ENCODE measurements at regions not wholly inside any gene's neighbourhood (a gene's known extent, or its start where the extent isn't known, plus 50 kb on each side); places are given as distances from the start of the nearest gene placed in this dataset.

DNA sequence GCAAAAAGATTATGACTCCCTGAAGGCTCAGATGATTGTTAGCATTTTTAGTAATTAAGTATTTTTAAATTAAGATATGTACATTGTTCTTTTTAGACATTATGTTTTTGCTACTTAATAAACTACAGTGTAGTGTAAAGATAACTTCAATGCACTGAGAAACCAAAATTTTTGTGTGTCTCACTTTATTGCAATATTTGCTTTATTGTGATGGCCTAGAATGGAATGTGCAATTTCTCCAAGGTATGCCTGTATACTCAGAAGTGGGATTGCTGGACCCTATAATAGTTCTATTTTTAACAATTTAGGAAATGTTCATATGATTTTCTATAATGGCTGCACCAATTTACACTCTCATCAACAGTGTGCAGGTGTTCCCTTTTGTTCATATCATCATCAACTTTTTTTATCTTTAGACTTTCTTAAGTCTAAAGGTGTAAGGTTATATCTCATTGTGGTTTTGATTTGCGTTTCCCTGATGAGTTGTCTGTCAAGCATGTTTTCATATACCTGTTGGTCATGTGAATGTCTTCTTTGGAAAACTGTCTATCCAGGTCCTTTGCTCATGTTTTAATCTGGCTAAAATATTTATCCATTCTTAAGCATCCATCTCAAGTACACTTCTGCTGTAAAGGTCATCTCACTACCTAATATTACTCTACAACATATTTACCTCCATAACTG is 1323.5 kb upstream of the LRRTM3 start:
- 88 to 91% methylated on average over 1 of the region's 1 CpG for WGBS, 2 donors
- Histone ChIP-seq H3K27ac (ENCODE audit: low read depth in 2 of 2, low read length in 1 of 2) (no peak overlapping the region), H3K36me3 (ENCODE audit: control insufficient read depth in 2 of 2, insufficient read depth in 2 of 2, low read length in 1 of 2) (no peaks in the 10 kb centered on the region), H3K4me3 (ENCODE audit: low read depth in 1 of 2, low read length in 2 of 2) (no peak overlapping the region), H3K27me3 (ENCODE audit: control insufficient read depth in 1 of 2, insufficient read depth in 2 of 2, low read length in 2 of 2) (no peaks in the 10 kb centered on the region), H3K9me3 (ENCODE audit: control insufficient read depth in 2 of 2, insufficient read depth in 1 of 2, low read depth in 1 of 2, low read length in 1 of 2) (no peaks in the 10 kb centered on the region), H3K4me1 (ENCODE audit: control insufficient read depth in 2 of 2, insufficient read depth in 2 of 2, low read length in 1 of 2) (no peaks in the 10 kb centered on the region)

DNA sequence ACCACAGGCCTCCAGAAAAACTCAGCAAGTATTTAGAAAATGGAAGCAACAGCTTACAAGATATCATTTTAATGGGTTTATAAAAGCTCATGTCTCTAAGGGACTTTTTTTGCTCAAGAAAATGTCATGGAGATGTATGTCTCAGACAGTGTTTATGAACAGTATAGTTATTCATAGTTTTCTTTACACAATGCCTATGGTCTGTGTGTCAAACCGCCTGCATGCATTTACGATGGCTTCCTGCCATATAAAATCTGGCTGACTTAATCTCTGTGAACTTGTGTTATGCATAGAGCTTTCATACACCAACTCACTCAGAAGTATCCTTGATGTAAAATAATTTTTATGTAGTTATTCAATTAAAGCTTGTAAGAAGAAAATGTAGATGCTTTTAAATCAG is 1314.2 kb upstream of the LRRTM3 start:
- Histone ChIP-seq H3K27ac (ENCODE audit: low read depth in 2 of 2, low read length in 1 of 2) (no peak overlapping the region), H3K27me3 (ENCODE audit: control insufficient read depth in 1 of 2, insufficient read depth in 2 of 2, low read length in 2 of 2) (no peaks in the 10 kb centered on the region), H3K4me3 (ENCODE audit: low read depth in 1 of 2, low read length in 2 of 2) (no peak overlapping the region), H3K4me1 (ENCODE audit: control insufficient read depth in 2 of 2, insufficient read depth in 2 of 2, low read length in 1 of 2) (no peaks in the 10 kb centered on the region), H3K9me3 (ENCODE audit: control insufficient read depth in 2 of 2, insufficient read depth in 1 of 2, low read depth in 1 of 2, low read length in 1 of 2) (no peaks in the 10 kb centered on the region), H3K36me3 (ENCODE audit: control insufficient read depth in 2 of 2, insufficient read depth in 2 of 2, low read length in 1 of 2) (no peaks in the 10 kb centered on the region)
- 51 to 69% methylated on average over 2 of the region's 2 CpGs for WGBS, 2 donors

- Histone ChIP-seq H3K36me3 (ENCODE audit: control insufficient read depth in 2 of 2, insufficient read depth in 2 of 2, low read length in 1 of 2) (no peaks in the 10 kb centered on the region), H3K27me3 (ENCODE audit: control insufficient read depth in 1 of 2, insufficient read depth in 2 of 2, low read length in 2 of 2) (no peaks in the 10 kb centered on the region), H3K4me3 (ENCODE audit: low read depth in 1 of 2, low read length in 2 of 2) (no peak overlapping the region), H3K9me3 (ENCODE audit: control insufficient read depth in 2 of 2, insufficient read depth in 1 of 2, low read depth in 1 of 2, low read length in 1 of 2) (no peaks in the 10 kb centered on the region), H3K27ac (ENCODE audit: low read depth in 2 of 2, low read length in 1 of 2) (no peak overlapping the region), H3K4me1 (ENCODE audit: control insufficient read depth in 2 of 2, insufficient read depth in 2 of 2, low read length in 1 of 2) (no peaks in the 10 kb centered on the region)
- 94% methylated on average over 2 of the region's 2 CpGs for WGBS, 2 donors
Measured at GRCh38 chr10:65614956-65615565, 1310.8 kb upstream of the LRRTM3 start.

GRCh38 chr10:65618126-65618525 is 1307.7 kb upstream of the LRRTM3 start:
- Histone ChIP-seq H3K36me3 (ENCODE audit: control insufficient read depth in 2 of 2, insufficient read depth in 2 of 2, low read length in 1 of 2) (no peaks in the 10 kb centered on the region), H3K4me3 (ENCODE audit: low read depth in 1 of 2, low read length in 2 of 2) (no peak overlapping the region), H3K27me3 (ENCODE audit: control insufficient read depth in 1 of 2, insufficient read depth in 2 of 2, low read length in 2 of 2) (no peaks in the 10 kb centered on the region), H3K4me1 (ENCODE audit: control insufficient read depth in 2 of 2, insufficient read depth in 2 of 2, low read length in 1 of 2) (no peaks in the 10 kb centered on the region), H3K9me3 (ENCODE audit: control insufficient read depth in 2 of 2, insufficient read depth in 1 of 2, low read depth in 1 of 2, low read length in 1 of 2) (no peaks in the 10 kb centered on the region), H3K27ac (ENCODE audit: low read depth in 2 of 2, low read length in 1 of 2) (no peak overlapping the region)
- WGBS, 2 donors: 26 to 39% methylated on average over 1 of the region's 1 CpG

- Histone ChIP-seq H3K27ac (ENCODE audit: low read depth in 2 of 2, low read length in 1 of 2) (no peak overlapping the region), H3K9me3 (ENCODE audit: control insufficient read depth in 2 of 2, insufficient read depth in 1 of 2, low read depth in 1 of 2, low read length in 1 of 2) (peaks cover 2 to 3% of the 10 kb centered on the region in 2 donors), H3K27me3 (ENCODE audit: control insufficient read depth in 1 of 2, insufficient read depth in 2 of 2, low read length in 2 of 2) (no peaks in the 10 kb centered on the region), H3K36me3 (ENCODE audit: control insufficient read depth in 2 of 2, insufficient read depth in 2 of 2, low read length in 1 of 2) (no peaks in the 10 kb centered on the region), H3K4me1 (ENCODE audit: control insufficient read depth in 2 of 2, insufficient read depth in 2 of 2, low read length in 1 of 2) (no peaks in the 10 kb centered on the region), H3K4me3 (ENCODE audit: low read depth in 1 of 2, low read length in 2 of 2) (no peak overlapping the region)
- 88 to 94% methylated on average over 5 of the region's 5 CpGs for WGBS, 2 donors
Measured at GRCh38 chr10:65620404-65621048, 1305.3 kb upstream of the LRRTM3 start.

DNA sequence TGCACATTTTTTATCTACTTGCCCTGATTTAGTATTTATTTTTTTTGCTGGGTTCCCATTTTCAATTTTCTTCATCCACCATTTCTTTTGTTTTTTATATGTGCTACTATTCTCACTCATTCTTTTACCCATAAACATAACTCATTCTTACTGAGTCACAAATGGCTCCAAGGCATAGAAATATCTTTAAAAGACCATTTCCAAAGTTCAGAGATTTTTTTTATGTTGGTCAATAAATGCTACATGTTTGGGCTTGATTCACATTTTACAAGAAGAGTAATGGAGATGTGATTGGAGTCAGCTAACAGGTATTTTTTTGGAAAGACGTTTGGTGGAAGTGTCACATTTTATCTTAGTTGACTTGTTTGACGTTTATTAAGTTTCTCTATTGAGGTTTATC is 1303.2 kb upstream of the LRRTM3 start:
- H3K4me3 ChIP-seq (ENCODE audit: low read depth in 1 of 2, low read length in 2 of 2): no peak overlapping the region
- no peaks in the 10 kb centered on the region for H3K36me3 ChIP-seq (ENCODE audit: control insufficient read depth in 2 of 2, insufficient read depth in 2 of 2, low read length in 1 of 2)
- H3K27me3 ChIP-seq (ENCODE audit: control insufficient read depth in 1 of 2, insufficient read depth in 2 of 2, low read length in 2 of 2): no peaks in the 10 kb centered on the region
- 54 to 68% methylated on average over 2 of the region's 2 CpGs for WGBS, 2 donors
- no peaks in the 10 kb centered on the region for H3K4me1 ChIP-seq (ENCODE audit: control insufficient read depth in 2 of 2, insufficient read depth in 2 of 2, low read length in 1 of 2)
- no peak overlapping the region for H3K27ac ChIP-seq (ENCODE audit: low read depth in 2 of 2, low read length in 1 of 2)
- H3K9me3 ChIP-seq (ENCODE audit: control insufficient read depth in 2 of 2, insufficient read depth in 1 of 2, low read depth in 1 of 2, low read length in 1 of 2): peaks cover 2 to 3% of the 10 kb centered on the region in 2 donors

DNA sequence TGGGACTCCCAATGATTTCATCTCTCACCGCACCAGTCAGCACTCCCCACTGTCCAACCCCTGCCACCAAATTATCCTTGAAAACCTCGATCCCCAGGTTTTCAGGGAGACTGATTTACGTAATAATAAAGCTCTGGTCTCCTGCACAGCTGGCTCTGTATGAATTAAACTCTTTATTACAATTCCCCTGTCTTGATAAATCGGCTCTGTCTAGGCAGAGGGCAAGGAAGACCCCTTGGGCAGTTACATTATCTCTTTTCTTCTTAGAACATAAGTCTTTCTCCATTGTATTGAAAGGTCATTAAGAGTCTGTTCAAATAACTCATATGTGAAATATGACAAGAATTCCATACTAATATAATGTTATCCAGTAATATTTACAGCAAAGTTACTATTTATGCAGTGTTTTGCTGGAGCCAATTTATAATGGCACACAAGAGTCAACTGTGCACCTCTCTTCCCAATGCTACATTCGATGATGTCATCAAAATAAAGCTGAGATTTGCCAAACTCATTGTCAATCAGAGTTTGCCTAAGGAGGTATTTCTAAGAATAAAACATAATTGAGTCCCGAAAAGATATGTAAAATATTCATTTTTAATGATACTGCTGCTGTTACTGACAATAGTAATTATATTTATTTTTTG is 1297.2 kb upstream of the LRRTM3 start:
- Histone ChIP-seq H3K4me3 (ENCODE audit: low read depth in 1 of 2, low read length in 2 of 2) (no peak overlapping the region), H3K4me1 (ENCODE audit: control insufficient read depth in 2 of 2, insufficient read depth in 2 of 2, low read length in 1 of 2) (no peaks in the 10 kb centered on the region)

GRCh38 chr10:65660006-65660405 is 1265.8 kb upstream of the LRRTM3 start:
- Histone ChIP-seq H3K27ac (ENCODE audit: low read depth in 2 of 2, low read length in 1 of 2) (no peak overlapping the region), H3K4me3 (ENCODE audit: low read depth in 1 of 2, low read length in 2 of 2) (no peak overlapping the region), H3K9me3 (ENCODE audit: control insufficient read depth in 2 of 2, insufficient read depth in 1 of 2, low read depth in 1 of 2, low read length in 1 of 2) (no peaks in the 10 kb centered on the region), H3K27me3 (ENCODE audit: control insufficient read depth in 1 of 2, insufficient read depth in 2 of 2, low read length in 2 of 2) (no peaks in the 10 kb centered on the region), H3K4me1 (ENCODE audit: control insufficient read depth in 2 of 2, insufficient read depth in 2 of 2, low read length in 1 of 2) (no peaks in the 10 kb centered on the region), H3K36me3 (ENCODE audit: control insufficient read depth in 2 of 2, insufficient read depth in 2 of 2, low read length in 1 of 2) (no peaks in the 10 kb centered on the region)
- WGBS, 2 donors: 53 to 64% methylated on average over 1 of the region's 1 CpG

More for the DNA sequence above, 1297.2 kb upstream of the LRRTM3 start:
- no peaks in the 10 kb centered on the region for H3K27me3 ChIP-seq (ENCODE audit: control insufficient read depth in 1 of 2, insufficient read depth in 2 of 2, low read length in 2 of 2)
- H3K9me3 ChIP-seq (ENCODE audit: control insufficient read depth in 2 of 2, insufficient read depth in 1 of 2, low read depth in 1 of 2, low read length in 1 of 2): no peaks in the 10 kb centered on the region
- no peak overlapping the region for H3K27ac ChIP-seq (ENCODE audit: low read depth in 2 of 2, low read length in 1 of 2)
- WGBS, 2 donors: 83 to 87% methylated on average over 6 of the region's 6 CpGs
- H3K36me3 ChIP-seq (ENCODE audit: control insufficient read depth in 2 of 2, insufficient read depth in 2 of 2, low read length in 1 of 2): no peaks in the 10 kb centered on the region

DNA sequence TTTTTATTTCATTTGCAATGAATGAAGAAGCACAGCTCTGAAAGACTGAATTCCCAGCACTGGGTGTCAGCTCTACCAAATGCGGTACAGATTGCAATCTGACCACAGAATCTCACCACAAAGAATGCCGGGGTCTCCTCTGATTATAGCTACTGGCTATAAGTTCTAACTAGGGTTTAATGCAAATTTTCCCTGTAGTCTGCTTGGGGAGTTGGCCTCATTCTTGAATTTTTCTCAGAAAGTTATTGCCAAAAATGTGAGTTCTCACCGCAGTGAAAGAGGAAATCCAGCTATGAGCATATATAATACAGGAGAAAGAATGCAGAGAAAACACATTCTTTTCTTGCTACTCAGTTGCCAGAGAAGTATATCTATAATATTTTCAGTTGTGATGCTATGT is 1255.7 kb upstream of the LRRTM3 start:
- H3K36me3 ChIP-seq (ENCODE audit: control insufficient read depth in 2 of 2, insufficient read depth in 2 of 2, low read length in 1 of 2): no peaks in the 10 kb centered on the region
- no peaks in the 10 kb centered on the region for H3K9me3 ChIP-seq (ENCODE audit: control insufficient read depth in 2 of 2, insufficient read depth in 1 of 2, low read depth in 1 of 2, low read length in 1 of 2)
- WGBS, 2 donors: 80 to 82% methylated on average over 3 of the region's 3 CpGs
- no peaks in the 10 kb centered on the region for H3K4me1 ChIP-seq (ENCODE audit: control insufficient read depth in 2 of 2, insufficient read depth in 2 of 2, low read length in 1 of 2)
- no peak overlapping the region for H3K4me3 ChIP-seq (ENCODE audit: low read depth in 1 of 2, low read length in 2 of 2)
- H3K27me3 ChIP-seq (ENCODE audit: control insufficient read depth in 1 of 2, insufficient read depth in 2 of 2, low read length in 2 of 2): no peaks in the 10 kb centered on the region
- H3K27ac ChIP-seq (ENCODE audit: low read depth in 2 of 2, low read length in 1 of 2): no peak overlapping the region

All from esophagus (tissue), 2 donors.